ENCODE measurements at regions not wholly inside any gene's neighbourhood (a gene's known extent, or its start where the extent isn't known, plus 50 kb on each side); places are given as distances from the start of the nearest gene placed in this dataset.

DNA sequence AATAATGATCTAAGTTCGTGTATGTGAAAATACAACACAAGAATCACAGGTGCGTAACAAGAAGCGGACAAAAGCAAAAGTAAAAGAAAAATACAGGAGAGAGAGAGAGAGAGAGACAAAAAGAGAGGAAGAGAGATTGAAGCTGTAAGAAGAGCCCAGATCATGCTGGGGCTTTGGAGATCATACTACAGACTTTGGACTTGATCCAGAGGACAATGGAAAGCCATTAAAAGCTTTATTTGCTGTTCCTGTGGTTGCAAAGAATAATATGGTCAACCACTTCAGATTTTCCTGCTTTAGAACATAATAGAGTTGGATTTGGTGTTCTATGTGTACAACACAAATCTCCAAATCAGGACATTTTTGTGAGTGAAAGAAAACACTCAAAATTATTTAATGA is 561.4 kb downstream of the CAAP1 start:
- TF ChIP-seq, protein P1, sequence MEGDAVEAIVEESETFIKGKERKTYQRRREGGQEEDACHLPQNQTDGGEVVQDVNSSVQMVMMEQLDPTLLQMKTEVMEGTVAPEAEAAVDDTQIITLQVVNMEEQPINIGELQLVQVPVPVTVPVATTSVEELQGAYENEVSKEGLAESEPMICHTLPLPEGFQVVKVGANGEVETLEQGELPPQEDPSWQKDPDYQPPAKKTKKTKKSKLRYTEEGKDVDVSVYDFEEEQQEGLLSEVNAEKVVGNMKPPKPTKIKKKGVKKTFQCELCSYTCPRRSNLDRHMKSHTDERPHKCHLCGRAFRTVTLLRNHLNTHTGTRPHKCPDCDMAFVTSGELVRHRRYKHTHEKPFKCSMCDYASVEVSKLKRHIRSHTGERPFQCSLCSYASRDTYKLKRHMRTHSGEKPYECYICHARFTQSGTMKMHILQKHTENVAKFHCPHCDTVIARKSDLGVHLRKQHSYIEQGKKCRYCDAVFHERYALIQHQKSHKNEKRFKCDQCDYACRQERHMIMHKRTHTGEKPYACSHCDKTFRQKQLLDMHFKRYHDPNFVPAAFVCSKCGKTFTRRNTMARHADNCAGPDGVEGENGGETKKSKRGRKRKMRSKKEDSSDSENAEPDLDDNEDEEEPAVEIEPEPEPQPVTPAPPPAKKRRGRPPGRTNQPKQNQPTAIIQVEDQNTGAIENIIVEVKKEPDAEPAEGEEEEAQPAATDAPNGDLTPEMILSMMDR (IDR thresholded peaks at IDR 0.05) = no peak
- DNase-seq (no peak), ATAC-seq (no peak)
- Histone ChIP-seq H3K9me3 (no peaks in the 10 kb centered on the region), H3K4me3 (no peak overlapping the region), H3K4me1 (no peaks in the 10 kb centered on the region), H3K27me3 (no peaks in the 10 kb centered on the region), H3K36me3 (no peaks in the 10 kb centered on the region), H3K27ac (no peak overlapping the region)
- intact Hi-C loops (cut with DNase I) = no loop called here

DNA sequence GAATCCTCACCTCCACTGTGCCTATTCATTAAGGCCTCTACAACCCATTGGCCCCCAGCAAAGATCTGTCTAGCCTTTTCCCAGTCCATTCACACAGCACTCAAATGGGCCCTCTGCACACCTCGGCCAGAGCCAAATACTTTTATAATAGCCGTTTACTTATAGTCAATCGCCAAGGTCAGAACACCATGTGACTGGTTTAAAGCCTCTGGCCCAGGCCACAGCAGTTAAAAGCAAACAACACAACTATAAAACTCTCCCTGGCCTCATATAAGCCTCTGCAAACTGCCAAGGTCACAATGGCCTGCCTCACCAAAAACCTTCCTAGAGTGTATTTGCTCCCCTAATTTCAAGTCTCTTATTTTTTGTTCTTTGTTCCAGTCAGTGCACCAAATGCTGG is 562.6 kb downstream of the CAAP1 start:
- Histone ChIP-seq H3K36me3 (no peaks in the 10 kb centered on the region), H3K4me3 (no peak overlapping the region), H3K27me3 (no peaks in the 10 kb centered on the region), H3K27ac (no peak overlapping the region), H3K4me1 (no peaks in the 10 kb centered on the region), H3K9me3 (no peaks in the 10 kb centered on the region)
- TF ChIP-seq, protein P1 (IDR thresholded peaks at IDR 0.05) = no peak
- DNase-seq = no peak
- intact Hi-C loops (cut with DNase I) = no loop called here
- ATAC-seq = no peak

DNA sequence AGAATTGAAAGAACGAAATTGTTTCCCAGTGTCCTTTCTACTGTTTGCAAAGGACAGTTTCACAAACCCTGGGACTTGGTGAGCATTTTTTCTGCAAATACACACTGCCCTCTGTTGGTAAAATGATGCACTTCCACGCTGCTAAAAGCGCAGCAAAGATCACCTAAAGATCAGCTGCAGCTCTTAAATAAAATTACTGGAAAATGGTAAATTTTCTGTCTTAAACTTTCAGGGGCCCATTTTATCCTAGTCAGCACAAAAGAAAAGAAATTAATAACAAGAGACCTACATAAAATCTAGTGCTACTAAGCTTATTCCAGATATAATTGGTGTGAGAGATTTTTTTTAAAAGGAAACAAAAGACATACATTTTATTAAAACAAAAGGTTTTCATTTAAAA is 566.0 kb downstream of the CAAP1 start:
- intact Hi-C loops (cut with DNase I) = no loop called here
- Histone ChIP-seq H3K36me3 (no peaks in the 10 kb centered on the region), H3K27ac (no peak overlapping the region), H3K9me3 (no peaks in the 10 kb centered on the region), H3K4me3 (no peak overlapping the region), H3K27me3 (no peaks in the 10 kb centered on the region), H3K4me1 (no peaks in the 10 kb centered on the region)
- peak; percentile 88 for ATAC-seq
- TF ChIP-seq, protein P1 (IDR thresholded peaks at IDR 0.05) = peak; percentile 61 to 66
- peak in 2 of 4 donors; percentile 57 to 75 for DNase-seq

DNA sequence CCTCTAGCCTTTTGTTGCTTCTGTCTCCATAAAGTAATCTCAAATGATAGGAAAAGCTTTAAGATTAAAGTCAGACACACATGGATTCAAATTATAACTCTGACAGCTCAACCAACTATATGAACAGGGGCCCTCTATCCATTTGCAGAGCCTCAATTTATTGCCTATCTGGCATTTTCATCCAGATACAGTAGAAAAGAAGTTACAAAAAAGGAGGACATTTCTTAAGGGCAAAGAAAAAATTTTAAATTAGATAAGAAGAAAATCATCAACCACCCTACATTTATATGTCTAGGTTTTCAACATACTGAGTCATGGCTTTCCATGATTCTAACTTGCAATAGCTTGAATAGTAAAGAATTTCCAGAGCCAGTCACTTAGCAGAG is 567.2 kb downstream of the CAAP1 start:
- intact Hi-C loops (cut with DNase I) = no loop called here
- Histone ChIP-seq H3K4me3 (no peak overlapping the region), H3K36me3 (no peaks in the 10 kb centered on the region), H3K9me3 (no peaks in the 10 kb centered on the region), H3K4me1 (no peaks in the 10 kb centered on the region), H3K27me3 (no peaks in the 10 kb centered on the region), H3K27ac (no peak overlapping the region)
- no peak for DNase-seq
- ATAC-seq = no peak
- TF ChIP-seq, protein P1 (IDR thresholded peaks at IDR 0.05) = no peak

DNA sequence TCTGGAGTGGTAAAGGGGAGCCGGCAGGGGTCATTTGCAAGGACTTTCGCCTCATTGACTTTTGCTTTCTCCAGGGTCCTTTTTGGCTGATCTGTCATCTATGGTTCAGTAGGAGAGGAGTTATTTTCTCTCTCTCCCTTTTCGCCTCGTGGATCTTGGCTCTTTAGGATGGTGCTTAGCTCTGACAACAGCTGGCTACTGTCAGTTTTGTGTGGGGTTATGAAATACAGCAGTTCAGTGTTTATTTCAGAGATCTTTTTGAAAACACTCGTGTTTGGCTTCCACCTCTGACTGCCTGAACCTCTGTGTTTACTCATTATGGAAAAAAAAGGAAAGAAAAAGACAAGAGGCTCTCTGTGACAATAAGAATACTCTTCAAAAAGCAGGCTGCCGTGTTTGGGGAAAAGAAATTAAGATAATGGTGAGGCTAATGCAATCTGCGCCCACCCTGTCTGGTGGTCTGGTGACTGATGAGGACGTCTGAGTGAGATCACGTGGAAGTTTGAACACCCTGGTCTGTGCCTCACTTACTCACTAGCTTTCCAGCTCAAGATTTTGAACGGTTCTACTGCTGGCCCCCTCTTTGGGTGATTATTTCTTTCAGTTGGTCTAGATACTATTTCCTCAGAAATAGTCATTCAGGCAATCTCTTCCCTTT is 567.7 kb downstream of the CAAP1 start:
- TF ChIP-seq, protein P1 (IDR thresholded peaks at IDR 0.05) = no peak
- intact Hi-C loops (cut with DNase I) = no loop called here
- Histone ChIP-seq H3K4me3 (no peak overlapping the region), H3K27ac (peak overlapping the region in 1 of 2 donors; percentile 13), H3K4me1 (no peaks in the 10 kb centered on the region), H3K27me3 (no peaks in the 10 kb centered on the region), H3K9me3 (no peaks in the 10 kb centered on the region), H3K36me3 (no peaks in the 10 kb centered on the region)
- peak in 2 of 4 donors; percentile 87 to 90 for DNase-seq
- peak; percentile 44 for ATAC-seq
